ENCODE measurements at regions not wholly inside any gene's neighbourhood (a gene's known extent, or its start where the extent isn't known, plus 50 kb on each side); places are given as distances from the start of the nearest gene placed in this dataset.

DNA sequence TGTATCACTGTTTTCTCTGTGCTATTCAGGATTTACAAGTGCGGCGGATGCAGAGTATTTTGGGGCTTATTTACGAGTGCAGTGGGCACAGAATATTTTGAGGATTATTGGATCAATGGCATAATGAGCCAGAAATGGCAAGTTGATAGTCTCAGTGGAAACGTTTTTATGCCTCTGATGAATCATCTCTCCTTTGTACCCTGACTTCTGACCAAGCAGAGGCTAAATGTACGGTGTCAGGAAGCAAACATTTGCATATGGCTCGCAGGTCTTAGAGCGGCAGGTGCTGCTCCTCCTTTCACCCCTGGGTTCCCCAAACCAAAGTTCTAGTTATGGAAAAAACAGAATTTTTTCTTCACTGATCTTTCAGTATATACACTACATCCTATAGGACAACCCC, 94.5 kb downstream of the LIG4 start:
- TF ChIP-seq, protein P1, sequence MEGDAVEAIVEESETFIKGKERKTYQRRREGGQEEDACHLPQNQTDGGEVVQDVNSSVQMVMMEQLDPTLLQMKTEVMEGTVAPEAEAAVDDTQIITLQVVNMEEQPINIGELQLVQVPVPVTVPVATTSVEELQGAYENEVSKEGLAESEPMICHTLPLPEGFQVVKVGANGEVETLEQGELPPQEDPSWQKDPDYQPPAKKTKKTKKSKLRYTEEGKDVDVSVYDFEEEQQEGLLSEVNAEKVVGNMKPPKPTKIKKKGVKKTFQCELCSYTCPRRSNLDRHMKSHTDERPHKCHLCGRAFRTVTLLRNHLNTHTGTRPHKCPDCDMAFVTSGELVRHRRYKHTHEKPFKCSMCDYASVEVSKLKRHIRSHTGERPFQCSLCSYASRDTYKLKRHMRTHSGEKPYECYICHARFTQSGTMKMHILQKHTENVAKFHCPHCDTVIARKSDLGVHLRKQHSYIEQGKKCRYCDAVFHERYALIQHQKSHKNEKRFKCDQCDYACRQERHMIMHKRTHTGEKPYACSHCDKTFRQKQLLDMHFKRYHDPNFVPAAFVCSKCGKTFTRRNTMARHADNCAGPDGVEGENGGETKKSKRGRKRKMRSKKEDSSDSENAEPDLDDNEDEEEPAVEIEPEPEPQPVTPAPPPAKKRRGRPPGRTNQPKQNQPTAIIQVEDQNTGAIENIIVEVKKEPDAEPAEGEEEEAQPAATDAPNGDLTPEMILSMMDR (IDR thresholded peaks at IDR 0.05; ENCODE audit: poor library complexity), result no peak
- no peak for TF ChIP-seq EZH2 (IDR thresholded peaks at IDR 0.05; ENCODE audit: borderline replicate concordance)

Data from hepatocyte (in vitro differentiated cells).